Panc1 (cell line): ENCODE measurements at regions not wholly inside any gene's neighbourhood (a gene's known extent, or its start where the extent isn't known, plus 50 kb on each side); places are given as distances from the start of the nearest gene placed in this dataset.

ENCODE experiments used
- ATAC-seq: fragments of 200-7000 bp; cut with Tn5 transposase; 2 replicates; pipeline ENCODE4 v1.9.1; 2020; ENCODE audit warnings: mild to moderate bottlenecking, moderate library complexity
- BruUV-seq: library from RNA; stranded (reverse); fragments of 400-500 nt; replicated peaks from 2 replicates; lab custom pipeline; 2021; lab: Mats Ljungman, UMichigan
- CTCF ChIA-PET: fragments of 300-600 bp; sonication (Branson Sonifier 250); formaldehyde crosslinking; loops from one replicate; lab custom pipeline; 2022; ENCODE audit warnings: antibody characterized with exemption; lab: Charles Lee
- POLR2A ChIA-PET: fragments of 300-600 bp; sonication (Branson Sonifier 250); formaldehyde crosslinking; loops from one replicate; lab custom pipeline; 2022; ENCODE audit warnings: antibody characterized with exemption; lab: Charles Lee
- DNase-seq: peaks from one replicate; pipeline ENCODE4 v3.0.0-alpha.2; 2010; ENCODE audit warnings: low read depth, low spot score
- H3K27ac ChIP-seq: 2 replicates; pipeline ENCODE4 v1.5.1; 2011; ENCODE audit warnings: mild to moderate bottlenecking, low read length, inconsistent platforms
- H3K27me3 ChIP-seq: fragments of 200-500 bp; sonication (Bioruptor generic); 2 replicates; pipeline ENCODE4 v1.6.0; 2014; ENCODE audit warnings: low read length, inconsistent platforms; ENCODE audit not compliant: control insufficient read depth, insufficient read depth
- H3K36me3 ChIP-seq: fragments of 200-500 bp; sonication (Bioruptor generic); 2 replicates; pipeline ENCODE4 v1.5.1; 2014; ENCODE audit warnings: inconsistent platforms, mild to moderate bottlenecking, low read length, moderate library complexity; ENCODE audit not compliant: control insufficient read depth, insufficient read depth
- H3K4me1 ChIP-seq: 2 replicates; pipeline ENCODE4 v1.5.1; 2011; ENCODE audit warnings: inconsistent platforms, mild to moderate bottlenecking, low read length, moderate library complexity; ENCODE audit not compliant: control insufficient read depth, insufficient read depth
- H3K4me3 ChIP-seq, 2 experiments: 2 replicates each; pipeline ENCODE4 v1.5.1; 2011 to 2012; ENCODE audit warnings: low read depth in 2 of 2, low read length in 2 of 2, mild to moderate bottlenecking in 2 of 2, inconsistent platforms in 1 of 2, moderate library complexity in 1 of 2
- H3K9me3 ChIP-seq: fragments of 200-500 bp; sonication (Bioruptor generic); 2 replicates; pipeline ENCODE4 v1.5.1; 2014; ENCODE audit warnings: low read depth, mild to moderate bottlenecking, inconsistent platforms, low read length, moderate library complexity; ENCODE audit not compliant: control insufficient read depth, insufficient read depth
- CTCF ChIP-seq: fragments of 450-650 bp; IDR thresholded peaks from 2 replicates; pipeline ENCODE4 v1.5.1; 2017; ENCODE audit warnings: mild to moderate bottlenecking
- POLR2AphosphoS5 ChIP-seq: IDR thresholded peaks from 2 replicates; pipeline ENCODE4 v1.6.1; 2012; ENCODE audit warnings: mild to moderate bottlenecking, low read depth, low read length, moderate library complexity
- REST ChIP-seq, 2 experiments: IDR thresholded peaks; 2 replicates each; pipeline ENCODE4 v1.6.1; 2011 to 2012; ENCODE audit warnings: low read depth in 2 of 2, control low read depth in 1 of 2, low read length in 1 of 2, mild to moderate bottlenecking in 1 of 2, moderate library complexity in 1 of 2; ENCODE audit not compliant: insufficient read depth in 1 of 2
- SIN3A ChIP-seq: IDR thresholded peaks from 2 replicates; pipeline ENCODE4 v1.6.1; 2012; ENCODE audit warnings: low read depth, mild to moderate bottlenecking, low read length, moderate library complexity, borderline replicate concordance; ENCODE audit not compliant: insufficient read depth
- TCF7L2 ChIP-seq: IDR thresholded peaks from 2 replicates; pipeline ENCODE4 v1.6.1; 2011; ENCODE audit warnings: mild to moderate bottlenecking, low read depth, low read length, inconsistent platforms
- in situ Hi-C: cut with HindIII; loops from 2 replicates; pipeline ENCODE4 v1.10.0; 2016; ENCODE audit warnings: low sequenced_read_pairs, low pct_unique_long_range_greater_than_20kb
- intact Hi-C: fragments of 100-400 bp; cut with micrococcal nuclease; formaldehyde crosslinking; loops from one replicate; pipeline ENCODE4 v1.10.0; 2022; ENCODE audit not compliant: unreplicated experiment

GRCh38 chr3:31051226-31051625, 156.8 kb upstream of the GADL1 start:
- no peak for ATAC-seq
- Histone ChIP-seq H3K36me3 (no peaks in the 10 kb centered on the region), H3K27me3 (no peaks in the 10 kb centered on the region), H3K27ac (no peak overlapping the region), H3K4me1 (no peaks in the 10 kb centered on the region), H3K4me3 (no peak overlapping the region), H3K9me3 (no peaks in the 10 kb centered on the region)
- in situ Hi-C loops (no loop called here), intact Hi-C loops (no loop called here)
- BruUV-seq, result no TSS peak
- ChIA-PET POLR2A (no interaction called here), CTCF (no interaction called here)
- TF ChIP-seq POLR2AphosphoS5 (no peak), SIN3A (no peak), CTCF (no peak), REST (IDR thresholded peaks at IDR 0.05; ENCODE audit: insufficient read depth in 1 of 2, low read depth in 2 of 2, low read length in 1 of 2) (no peak)
- DNase-seq, result no peak

GRCh38 chr3:31053299-31053698, 158.8 kb upstream of the GADL1 start:
- intact Hi-C loops, result no loop called here
- in situ Hi-C loops, result no loop called here
- no TSS peak for BruUV-seq

More at GRCh38 chr3:31053299-31053698, 158.8 kb upstream of the GADL1 start:
- POLR2A ChIA-PET, result no interaction called here
- CTCF ChIA-PET, result no interaction called here
- no peaks in the 10 kb centered on the region for H3K9me3 ChIP-seq
- no peak overlapping the region for H3K4me3 ChIP-seq
- no peaks in the 10 kb centered on the region for H3K27me3 ChIP-seq
- ATAC-seq (no peak), DNase-seq (no peak)
- no peak overlapping the region for H3K27ac ChIP-seq
- H3K4me1 ChIP-seq, result no peaks in the 10 kb centered on the region
- TF ChIP-seq REST (IDR thresholded peaks at IDR 0.05; ENCODE audit: insufficient read depth in 1 of 2, low read depth in 2 of 2, low read length in 1 of 2) (no peak), TCF7L2 (no peak), SIN3A (no peak), POLR2AphosphoS5 (no peak), CTCF (no peak)
- no peaks in the 10 kb centered on the region for H3K36me3 ChIP-seq
